ENCODE measurements at regions not wholly inside any gene's neighbourhood (a gene's known extent, or its start where the extent isn't known, plus 50 kb on each side); places are given as distances from the start of the nearest gene placed in this dataset.
A peak's percentile ranks its signal among the peaks of the same experiment; 100 is the strongest.
"Not testable (repeated sequence)": the region's sequence is repeated elsewhere in the genome, so short reads cannot be mapped to it uniquely, and the experiment has no call there.

DNA sequence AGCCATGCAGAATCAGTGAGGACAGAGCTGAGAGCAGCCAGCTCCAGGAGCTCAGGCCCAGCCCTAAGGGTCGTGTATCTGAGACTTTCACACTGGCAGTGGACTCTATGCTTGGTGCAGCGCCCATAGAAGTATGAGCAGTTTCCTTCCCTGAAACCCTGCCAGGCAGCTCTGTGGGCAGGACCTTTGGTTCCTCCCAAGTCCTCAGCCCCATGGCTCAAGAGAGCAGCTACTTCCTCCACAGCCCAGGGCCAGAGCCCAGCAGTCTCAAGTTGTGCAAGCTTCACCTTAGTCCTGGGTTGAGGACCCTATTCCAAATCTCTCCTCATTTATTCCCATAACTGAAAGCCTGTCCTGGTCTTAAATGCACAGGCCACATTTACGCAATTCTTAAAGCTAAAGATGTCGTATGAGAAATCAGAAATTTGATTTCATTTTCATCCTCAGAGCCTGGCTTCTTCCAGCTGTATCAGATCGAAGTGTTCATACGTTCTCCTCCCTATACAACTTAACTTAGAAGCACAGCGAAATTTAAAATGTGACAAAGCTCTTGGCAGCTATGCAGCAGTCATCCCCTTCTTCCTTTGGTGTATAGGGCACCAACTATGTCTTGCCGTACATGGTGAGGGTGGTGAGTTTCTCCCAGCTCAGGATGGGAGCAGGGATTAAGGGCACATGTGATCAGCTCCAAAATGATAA is 1337.1 kb downstream of the RPIA start:
- H3K4me3 ChIP-seq (ENCODE audit: control insufficient read depth, low read depth, low read length); DNase-seq (ENCODE audit: low read depth): not testable (repeated sequence)

GRCh38 chr2:90029080-90029428 is 1337.6 kb downstream of the RPIA start:
- not testable (repeated sequence) for H3K4me3 ChIP-seq (ENCODE audit: control insufficient read depth, low read depth, low read length); DNase-seq (ENCODE audit: low read depth)

GRCh38 chr2:90032269-90032668 is 1340.8 kb downstream of the RPIA start:
- not testable (repeated sequence) for DNase-seq (ENCODE audit: low read depth); H3K4me3 ChIP-seq (ENCODE audit: control insufficient read depth, low read depth, low read length)

DNA sequence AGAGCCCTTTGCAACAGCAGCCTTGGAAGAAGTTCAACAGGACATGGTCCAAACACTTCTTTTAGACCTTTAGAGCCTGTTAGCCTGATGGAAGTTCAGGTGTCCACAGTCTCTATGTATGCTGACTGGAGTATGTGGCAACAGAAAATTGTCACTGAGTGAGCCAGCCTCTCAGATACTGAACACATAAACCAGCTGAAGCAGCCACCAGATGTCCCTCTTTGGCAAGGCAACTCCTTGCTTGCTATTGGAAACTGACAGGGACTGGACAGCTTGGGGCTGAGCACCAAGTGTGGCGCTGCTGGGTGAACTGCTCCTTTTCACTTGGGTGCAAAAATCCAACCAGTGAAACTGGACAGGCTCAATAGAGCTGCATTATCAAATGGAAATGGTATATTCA is 1344.9 kb downstream of the RPIA start:
- not testable (repeated sequence) for DNase-seq (ENCODE audit: low read depth); H3K4me3 ChIP-seq (ENCODE audit: control insufficient read depth, low read depth, low read length)

- not testable (repeated sequence) for H3K4me3 ChIP-seq (ENCODE audit: control insufficient read depth, low read depth, low read length); DNase-seq (ENCODE audit: low read depth)
Observed at GRCh38 chr2:90039093-90039492, 1347.6 kb downstream of the RPIA start.

DNA sequence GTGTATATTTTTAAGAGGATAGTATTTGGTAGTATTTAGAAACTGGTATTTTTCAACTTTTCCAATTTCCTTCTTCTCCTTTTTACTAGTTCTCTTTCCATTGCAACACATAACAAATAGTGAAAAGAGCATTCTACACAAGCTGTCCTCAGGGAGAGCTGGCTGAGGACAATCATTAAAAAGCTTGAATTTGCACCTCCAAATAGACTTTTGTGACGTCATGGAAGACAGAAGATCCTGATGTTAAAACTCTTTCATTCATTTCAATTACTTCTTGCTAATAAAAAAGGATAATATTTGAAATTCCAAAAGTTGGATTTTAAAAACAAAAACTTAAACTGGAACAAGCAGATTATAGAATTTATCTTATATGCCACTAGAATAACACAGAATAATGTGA is 1356.3 kb downstream of the RPIA start:
- not testable (repeated sequence) for H3K4me3 ChIP-seq (ENCODE audit: control insufficient read depth, low read depth, low read length); DNase-seq (ENCODE audit: low read depth)

DNA sequence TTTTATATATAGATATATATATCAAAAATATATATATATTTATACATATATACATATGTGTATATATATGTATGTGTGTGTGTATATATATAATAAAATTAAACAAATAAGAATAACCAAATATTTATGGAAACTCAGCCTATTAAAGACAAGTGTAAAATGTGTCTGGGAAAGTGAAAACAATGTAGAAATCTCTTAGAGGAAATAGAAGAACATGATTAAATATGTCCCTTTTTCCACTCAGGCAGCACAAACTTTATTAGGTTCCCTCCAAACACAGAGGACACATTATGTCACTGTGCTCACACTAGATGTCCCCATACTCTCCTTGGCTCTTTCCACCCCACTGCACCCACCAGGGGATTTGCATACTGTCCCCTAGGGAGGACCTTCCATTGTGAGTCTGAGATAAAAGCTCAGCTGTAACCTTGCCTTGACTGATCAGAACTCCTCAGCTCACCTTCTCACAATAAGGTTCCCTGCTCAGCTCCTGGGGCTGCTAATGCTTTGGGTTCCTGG is 1360.7 kb downstream of the RPIA start:
- not testable (repeated sequence) for DNase-seq (ENCODE audit: low read depth); H3K4me3 ChIP-seq (ENCODE audit: control insufficient read depth, low read depth, low read length)

DNA sequence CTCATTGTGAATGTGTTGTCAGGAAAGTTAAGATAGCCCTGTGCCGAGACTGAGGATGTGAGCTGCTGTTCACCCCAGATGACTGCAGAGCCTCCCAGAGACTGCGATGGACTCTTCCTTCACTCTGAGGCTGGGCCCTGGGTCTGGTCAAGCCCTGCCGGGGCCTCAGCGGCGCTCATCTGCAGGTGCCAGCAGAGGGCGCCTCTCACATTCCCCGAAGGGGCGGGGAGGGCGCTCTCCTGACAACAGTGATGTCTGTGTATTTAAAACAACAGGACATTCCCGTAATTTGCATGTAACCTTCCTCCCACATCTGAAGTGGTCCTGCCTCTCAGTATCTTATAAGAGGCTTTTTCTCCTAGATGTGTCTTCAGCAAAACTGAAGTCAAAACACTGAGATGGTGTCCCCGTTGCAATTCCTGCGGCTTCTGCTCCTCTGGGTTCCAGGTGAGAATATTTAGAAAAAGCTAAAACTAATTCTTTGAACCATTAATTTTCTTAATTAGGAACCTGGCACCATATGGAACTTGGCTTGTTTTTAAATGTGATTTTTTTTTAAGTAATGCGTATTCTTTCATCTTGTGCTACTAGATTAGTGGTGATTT is 1377.9 kb downstream of the RPIA start:
- peak; percentile 25 for DNase-seq (ENCODE audit: low read depth)
- H3K4me3 ChIP-seq (ENCODE audit: control insufficient read depth, low read depth, low read length) = no peak overlapping the region
- TF ChIP-seq CTCF (conservative IDR thresholded peaks at IDR 0.05; ENCODE audit: control insufficient read depth, insufficient read depth, low read depth, low read length) = peak; percentile 58

GRCh38 chr2:90076311-90076710 is 1384.8 kb downstream of the RPIA start:
- no peak for DNase-seq (ENCODE audit: low read depth)
- H3K4me3 ChIP-seq (ENCODE audit: control insufficient read depth, low read depth, low read length) = no peak overlapping the region
- TF ChIP-seq CTCF (conservative IDR thresholded peaks at IDR 0.05; ENCODE audit: control insufficient read depth, insufficient read depth, low read depth, low read length) = no peak

GRCh38 chr2:90077948-90078347 is 1386.5 kb downstream of the RPIA start:
- TF ChIP-seq CTCF (conservative IDR thresholded peaks at IDR 0.05; ENCODE audit: control insufficient read depth, insufficient read depth, low read depth, low read length) = no peak
- no peak for DNase-seq (ENCODE audit: low read depth)
- H3K4me3 ChIP-seq (ENCODE audit: control insufficient read depth, low read depth, low read length) = no peak overlapping the region

GRCh38 chr2:90079374-90079773 is 1387.9 kb downstream of the RPIA start:
- DNase-seq (ENCODE audit: low read depth) = no peak
- no peak overlapping the region for H3K4me3 ChIP-seq (ENCODE audit: control insufficient read depth, low read depth, low read length)

DNA sequence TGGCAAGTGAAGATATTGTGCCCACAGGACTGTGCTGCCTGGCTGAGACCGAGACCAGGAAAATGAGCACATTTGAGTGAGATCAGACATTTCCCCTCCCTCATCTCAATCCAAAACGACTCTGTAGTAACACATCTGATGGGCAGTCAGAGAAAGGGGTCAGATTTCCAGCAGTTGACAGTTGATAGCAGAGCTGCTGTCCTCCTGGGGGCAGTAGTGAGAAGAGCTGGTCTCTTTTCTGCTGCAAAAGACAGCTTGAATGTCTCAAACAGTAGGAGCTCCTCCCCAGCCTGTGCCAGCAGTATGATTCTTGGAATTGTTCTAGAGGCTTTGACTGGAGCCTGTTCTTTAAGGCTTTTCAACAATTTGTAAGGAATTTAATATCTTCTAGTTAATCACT is 1396.3 kb downstream of the RPIA start:
- DNase-seq (ENCODE audit: low read depth); H3K4me3 ChIP-seq (ENCODE audit: control insufficient read depth, low read depth, low read length): not testable (repeated sequence)

More at GRCh38 chr2:90079374-90079773, 1387.9 kb downstream of the RPIA start:
- no peak for TF ChIP-seq CTCF (conservative IDR thresholded peaks at IDR 0.05; ENCODE audit: control insufficient read depth, insufficient read depth, low read depth, low read length)

DNA sequence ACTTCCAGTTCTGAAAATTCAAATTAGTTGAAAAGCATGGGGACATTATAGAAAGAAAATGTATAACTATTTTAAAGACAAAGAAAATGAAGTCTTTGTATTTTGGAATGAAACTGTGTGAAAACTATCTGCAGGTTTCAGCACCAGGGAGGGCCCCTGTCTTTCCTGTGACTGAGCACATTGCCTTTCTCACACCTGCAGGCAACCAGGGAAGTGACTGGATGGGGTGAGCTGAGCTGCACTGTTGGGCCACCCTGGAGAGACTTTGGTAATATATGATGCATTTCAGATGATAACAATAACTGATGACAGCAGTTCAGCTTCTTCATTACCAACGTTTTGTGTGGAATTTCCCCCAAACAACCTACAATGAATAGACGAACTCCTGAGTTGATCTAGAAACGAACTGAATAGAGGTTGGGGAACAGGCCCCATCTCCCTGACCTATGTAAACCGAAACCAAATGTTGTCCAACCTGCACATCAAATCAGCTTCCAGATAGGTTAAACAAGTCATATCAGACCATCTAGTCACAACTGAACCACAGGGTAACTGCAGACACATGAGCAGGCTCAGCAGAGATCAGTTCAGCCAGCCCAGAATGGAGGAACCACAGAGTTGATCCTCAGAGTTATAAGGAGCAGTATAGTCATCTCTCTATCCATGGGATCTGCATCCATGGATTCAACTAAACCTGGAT is 1402.2 kb downstream of the RPIA start:
- not testable (repeated sequence) for H3K4me3 ChIP-seq (ENCODE audit: control insufficient read depth, low read depth, low read length); DNase-seq (ENCODE audit: low read depth)

Data from fibroblast of mammary gland (primary cell).